GM19452 (cell line): ENCODE measurements at regions not wholly inside any gene's neighbourhood (a gene's known extent, or its start where the extent isn't known, plus 50 kb on each side); places are given as distances from the start of the nearest gene placed in this dataset.

Source experiments
- ATAC-seq: cut with Tn5 transposase; IDR thresholded peaks from one replicate; pipeline ENCODE4 v1.9.1; 2021; ENCODE audit not compliant: unreplicated experiment

GRCh38 chr3:21801631-21802030, 50.6 kb upstream of the ZNF385D start:
- no peak for ATAC-seq

- ATAC-seq: no peak
Observed at GRCh38 chr3:21803604-21804003, 52.6 kb upstream of the ZNF385D start.

GRCh38 chr3:21804330-21804729, 53.3 kb upstream of the ZNF385D start:
- ATAC-seq: no peak

- no peak for ATAC-seq
Observed at GRCh38 chr3:21806733-21807132, 55.7 kb upstream of the ZNF385D start.

GRCh38 chr3:21825684-21826083, 74.7 kb upstream of the ZNF385D start:
- no peak for ATAC-seq

GRCh38 chr3:21826416-21826815, 75.4 kb upstream of the ZNF385D start:
- ATAC-seq: no peak

GRCh38 chr3:21830541-21830940, 79.5 kb upstream of the ZNF385D start:
- ATAC-seq: no peak

GRCh38 chr3:21835264-21835663, 84.3 kb upstream of the ZNF385D start:
- no peak for ATAC-seq

GRCh38 chr3:21836227-21836626, 85.2 kb upstream of the ZNF385D start:
- ATAC-seq: no peak

GRCh38 chr3:21839176-21839575, 88.2 kb upstream of the ZNF385D start:
- ATAC-seq: no peak

GRCh38 chr3:21839592-21839991, 88.6 kb upstream of the ZNF385D start:
- ATAC-seq: no peak

- ATAC-seq: no peak
Observed at GRCh38 chr3:21847005-21847404, 96.0 kb upstream of the ZNF385D start.

- no peak for ATAC-seq
Observed at GRCh38 chr3:21859124-21860081, 108.4 kb upstream of the ZNF385D start.

- ATAC-seq: no peak
Observed at GRCh38 chr3:21860082-21860475, 109.1 kb upstream of the ZNF385D start.

GRCh38 chr3:21860657-21861056, 109.6 kb upstream of the ZNF385D start:
- no peak for ATAC-seq

- ATAC-seq: no peak
Observed at GRCh38 chr3:21876782-21877181, 125.8 kb upstream of the ZNF385D start.

- ATAC-seq: no peak
Observed at GRCh38 chr3:21877214-21877754, 126.3 kb upstream of the ZNF385D start.

- ATAC-seq: no peak
Observed at GRCh38 chr3:21879184-21879886, 128.3 kb upstream of the ZNF385D start.

- ATAC-seq: no peak
Observed at GRCh38 chr3:21888656-21889055, 137.6 kb upstream of the ZNF385D start.

- no peak for ATAC-seq
Observed at GRCh38 chr3:21889166-21889565, 138.2 kb upstream of the ZNF385D start.

- ATAC-seq: no peak
Observed at GRCh38 chr3:21892104-21892503, 141.1 kb upstream of the ZNF385D start.

- no peak for ATAC-seq
Observed at GRCh38 chr3:21893242-21893641, 142.2 kb upstream of the ZNF385D start.
